ENCODE measurements at regions not wholly inside any gene's neighbourhood (a gene's known extent, or its start where the extent isn't known, plus 50 kb on each side); places are given as distances from the start of the nearest gene placed in this dataset.
"Not testable (repeated sequence)": the region's sequence is repeated elsewhere in the genome, so short reads cannot be mapped to it uniquely, and the experiment has no call there.

DNA sequence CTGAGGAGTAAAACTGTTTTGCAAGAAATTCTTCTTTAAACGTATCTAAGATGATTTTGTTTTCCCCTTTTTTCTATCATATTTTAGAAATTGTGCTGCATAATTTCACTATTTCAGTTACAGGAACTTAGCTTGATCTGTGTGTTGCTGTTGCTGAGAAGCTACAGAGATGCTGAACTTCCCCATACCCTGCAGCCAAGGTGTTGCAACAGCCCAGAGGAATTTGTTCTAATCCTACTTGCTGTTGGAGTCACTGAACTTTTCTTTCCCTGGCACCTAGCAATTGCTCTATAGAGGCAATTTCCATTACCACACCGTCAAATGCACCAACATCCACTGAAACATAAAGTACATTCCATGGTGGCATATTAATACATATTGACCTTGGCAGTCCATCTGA, 617.8 kb upstream of the AMELY start:
- no peak for TF ChIP-seq ZFX (IDR thresholded peaks at IDR 0.05; ENCODE audit: borderline replicate concordance)
- TF ChIP-seq, protein P1, sequence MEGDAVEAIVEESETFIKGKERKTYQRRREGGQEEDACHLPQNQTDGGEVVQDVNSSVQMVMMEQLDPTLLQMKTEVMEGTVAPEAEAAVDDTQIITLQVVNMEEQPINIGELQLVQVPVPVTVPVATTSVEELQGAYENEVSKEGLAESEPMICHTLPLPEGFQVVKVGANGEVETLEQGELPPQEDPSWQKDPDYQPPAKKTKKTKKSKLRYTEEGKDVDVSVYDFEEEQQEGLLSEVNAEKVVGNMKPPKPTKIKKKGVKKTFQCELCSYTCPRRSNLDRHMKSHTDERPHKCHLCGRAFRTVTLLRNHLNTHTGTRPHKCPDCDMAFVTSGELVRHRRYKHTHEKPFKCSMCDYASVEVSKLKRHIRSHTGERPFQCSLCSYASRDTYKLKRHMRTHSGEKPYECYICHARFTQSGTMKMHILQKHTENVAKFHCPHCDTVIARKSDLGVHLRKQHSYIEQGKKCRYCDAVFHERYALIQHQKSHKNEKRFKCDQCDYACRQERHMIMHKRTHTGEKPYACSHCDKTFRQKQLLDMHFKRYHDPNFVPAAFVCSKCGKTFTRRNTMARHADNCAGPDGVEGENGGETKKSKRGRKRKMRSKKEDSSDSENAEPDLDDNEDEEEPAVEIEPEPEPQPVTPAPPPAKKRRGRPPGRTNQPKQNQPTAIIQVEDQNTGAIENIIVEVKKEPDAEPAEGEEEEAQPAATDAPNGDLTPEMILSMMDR (IDR thresholded peaks at IDR 0.05), result no peak
- no peak overlapping the region for H3K27ac ChIP-seq

DNA sequence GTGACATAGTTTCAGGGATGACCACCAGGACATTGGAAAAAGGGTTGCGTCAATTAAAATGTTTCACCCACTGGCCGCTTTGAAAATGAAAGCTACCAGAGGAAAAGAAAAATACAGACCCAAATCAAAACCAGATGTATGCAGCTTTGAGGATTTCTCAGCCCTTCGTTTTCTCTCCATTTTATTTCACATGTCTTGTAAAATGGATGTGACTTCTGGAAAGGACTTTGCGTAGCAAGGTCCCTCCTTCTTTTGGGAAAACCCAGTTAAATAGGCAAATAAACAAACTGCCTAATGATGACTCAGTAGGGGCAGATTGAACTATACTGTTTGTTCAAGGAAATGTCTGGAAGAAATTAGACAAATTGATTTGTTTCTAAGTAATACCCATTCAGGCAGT, 616.0 kb upstream of the AMELY start:
- not testable (repeated sequence) for H3K27ac ChIP-seq

DNA sequence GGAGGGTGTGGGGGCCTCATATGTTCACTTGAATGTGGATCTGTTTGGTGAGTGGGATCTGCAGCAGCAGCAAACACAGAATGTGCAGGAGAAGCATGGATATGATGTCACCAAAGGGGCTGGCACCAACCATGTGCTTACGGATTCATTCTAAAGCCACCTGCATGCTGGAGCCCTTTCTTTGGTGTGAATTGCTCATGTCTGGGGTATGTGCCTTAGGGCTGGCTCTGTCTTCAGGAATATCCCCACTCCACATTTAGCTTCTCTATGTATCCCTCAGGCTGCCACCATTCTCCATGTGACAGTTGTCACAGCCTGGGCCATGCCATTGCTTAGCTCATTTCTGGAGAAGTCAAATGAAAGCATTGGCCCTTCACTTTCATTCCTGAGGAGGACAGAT, 606.8 kb upstream of the AMELY start:
- no peak overlapping the region for H3K27ac ChIP-seq
- TF ChIP-seq ZFX (IDR thresholded peaks at IDR 0.05; ENCODE audit: borderline replicate concordance), result no peak
- TF ChIP-seq, protein P1 (IDR thresholded peaks at IDR 0.05), result no peak

- no peak overlapping the region for H3K27ac ChIP-seq
- TF ChIP-seq ZFX (IDR thresholded peaks at IDR 0.05; ENCODE audit: borderline replicate concordance), result no peak
- TF ChIP-seq, protein P1 (IDR thresholded peaks at IDR 0.05), result no peak
Observed at GRCh38 chrY:7516268-7516667, 604.7 kb upstream of the AMELY start.

DNA sequence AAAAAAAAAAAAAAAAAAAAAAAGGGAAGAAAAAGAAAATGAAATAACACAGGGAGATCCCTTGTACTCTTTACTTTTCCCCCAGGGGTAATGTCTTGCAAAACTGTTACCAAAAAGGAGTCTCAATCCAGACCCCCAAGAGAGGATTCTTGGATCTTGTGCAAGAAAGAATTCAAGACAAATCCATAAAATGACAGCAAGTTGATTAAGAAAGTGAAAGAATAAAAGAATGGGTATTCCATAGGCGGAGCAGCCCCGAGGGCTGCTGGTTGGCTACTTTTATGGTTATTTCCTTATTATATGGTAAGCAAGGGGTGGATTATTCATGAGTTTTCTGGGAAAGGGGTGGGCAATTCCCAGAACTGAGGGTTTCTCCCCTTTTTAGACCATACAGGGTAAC, 604.3 kb upstream of the AMELY start:
- H3K27ac ChIP-seq, result no peak overlapping the region
- TF ChIP-seq, protein P1 (IDR thresholded peaks at IDR 0.05), result no peak
- TF ChIP-seq ZFX (IDR thresholded peaks at IDR 0.05; ENCODE audit: borderline replicate concordance), result no peak

GRCh38 chrY:7502896-7503295, 591.3 kb upstream of the AMELY start:
- H3K27ac ChIP-seq, result no peak overlapping the region
- TF ChIP-seq ZFX (IDR thresholded peaks at IDR 0.05; ENCODE audit: borderline replicate concordance), result no peak
- TF ChIP-seq, protein P1 (IDR thresholded peaks at IDR 0.05), result no peak

GRCh38 chrY:7501236-7501635, 589.7 kb upstream of the AMELY start:
- TF ChIP-seq, protein P1 (IDR thresholded peaks at IDR 0.05), result no peak
- TF ChIP-seq ZFX (IDR thresholded peaks at IDR 0.05; ENCODE audit: borderline replicate concordance), result no peak
- H3K27ac ChIP-seq, result no peak overlapping the region

- TF ChIP-seq ZFX (IDR thresholded peaks at IDR 0.05; ENCODE audit: borderline replicate concordance), result no peak
- TF ChIP-seq, protein P1 (IDR thresholded peaks at IDR 0.05), result no peak
- H3K27ac ChIP-seq, result no peak overlapping the region
Observed at GRCh38 chrY:7496001-7496400, 584.4 kb upstream of the AMELY start.

- H3K27ac ChIP-seq, result not testable (repeated sequence)
Observed at GRCh38 chrY:7484455-7485285, 573.1 kb upstream of the AMELY start.
